Lower leg skin (tissue), 4 donors: ENCODE measurements at regions not wholly inside any gene's neighbourhood (a gene's known extent, or its start where the extent isn't known, plus 50 kb on each side); places are given as distances from the start of the nearest gene placed in this dataset.

Source experiments
- DNase-seq, 2 donors: peaks; one replicate each; pipeline ENCODE4 v3.0.0-alpha.2; 2019; ENCODE audit warnings: low spot score in 2 of 2
- H3K4me3 ChIP-seq: fragments of 200-600 bp; sonication (generic); 2 replicates; pipeline ENCODE4 v1.5.1; 2017; ENCODE audit warnings: mild to moderate bottlenecking, low read depth; ENCODE audit not compliant: poor library complexity, severe bottlenecking
- CTCF ChIP-seq, 3 donors: fragments of 450-650 bp; IDR thresholded peaks; one replicate each; pipeline ENCODE4 v1.5.1; 2016; ENCODE audit warnings: antibody characterized with exemption in 3 of 3, mild to moderate bottlenecking in 3 of 3, moderate library complexity in 2 of 3
- POLR2A ChIP-seq, 2 donors: fragments of 450-650 bp; IDR thresholded peaks; one replicate each; pipeline ENCODE4 v1.6.1; 2016 to 2017; ENCODE audit warnings: antibody characterized with exemption in 2 of 2, mild to moderate bottlenecking in 1 of 2, moderate library complexity in 1 of 2
- WGBS, 2 donors: methylation state at CpG; one replicate each; pipeline ENCODE4 v1.1.5; 2018; 5-methylcytosine and 5-hydroxymethylcytosine counted together
- intact Hi-C: fragments of 100-400 bp; cut with DNase I; formaldehyde crosslinking; loops from one replicate; pipeline ENCODE4 v1.15.0; 2023; ENCODE audit warnings: low total_unique reads

GRCh38 chr7:40979296-40979695 lies 723.6 kb downstream of the INHBA start:
- no peak for DNase-seq
- 83 to 95% methylated on average over 6 of the region's 6 CpGs for WGBS, 2 donors
- intact Hi-C loops: no loop called here
- TF ChIP-seq CTCF (IDR thresholded peaks at IDR 0.05) (no peak), POLR2A (IDR thresholded peaks at IDR 0.05) (no peak)
- H3K4me3 ChIP-seq: no peak overlapping the region

- intact Hi-C loops: no loop called here
- 27 to 80% methylated on average over 1 of the region's 1 CpG for WGBS, 2 donors
- H3K4me3 ChIP-seq: no peak overlapping the region
- DNase-seq: no peak
- TF ChIP-seq CTCF (IDR thresholded peaks at IDR 0.05) (no peak), POLR2A (IDR thresholded peaks at IDR 0.05) (no peak)
Measured at GRCh38 chr7:40978047-40978446, 724.8 kb downstream of the INHBA start.

DNA sequence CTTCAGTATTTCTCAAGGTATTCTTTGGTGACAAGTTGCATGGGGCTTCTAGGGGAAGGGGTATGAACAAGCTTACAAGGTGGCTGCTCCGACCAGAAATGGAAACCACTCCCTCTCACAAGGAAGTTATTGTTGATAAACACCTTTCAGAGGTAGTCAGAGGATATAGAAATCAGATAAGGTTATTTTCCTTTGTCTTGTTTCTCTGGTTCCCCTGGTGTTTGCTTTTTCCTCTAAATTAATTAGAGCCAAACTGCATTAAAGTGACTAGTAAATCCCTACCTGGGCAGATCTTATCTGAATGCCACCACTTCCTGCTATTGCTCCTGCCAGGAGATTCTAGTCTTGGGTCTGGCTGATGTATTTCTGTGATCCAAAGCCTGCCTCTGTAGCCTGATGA lies 725.4 kb downstream of the INHBA start:
- 59 to 67% methylated on average over 1 of the region's 1 CpG for WGBS, 2 donors
- TF ChIP-seq POLR2A (IDR thresholded peaks at IDR 0.05) (no peak), CTCF (IDR thresholded peaks at IDR 0.05) (no peak)
- no peak for DNase-seq
- H3K4me3 ChIP-seq: no peak overlapping the region
- intact Hi-C loops: no loop called here

GRCh38 chr7:40972426-40972825 lies 730.5 kb downstream of the INHBA start:
- no peak for DNase-seq
- no peak overlapping the region for H3K4me3 ChIP-seq
- intact Hi-C loops: no loop called here
- 88 to 100% methylated on average over 1 of the region's 1 CpG for WGBS, 2 donors
- TF ChIP-seq POLR2A (IDR thresholded peaks at IDR 0.05): no peak
- TF ChIP-seq CTCF (IDR thresholded peaks at IDR 0.05): no peak

- intact Hi-C loops: no loop called here
- 71 to 93% methylated on average over 1 of the region's 1 CpG for WGBS, 2 donors
- no peak for DNase-seq
- TF ChIP-seq CTCF (IDR thresholded peaks at IDR 0.05): no peak
- no peak for TF ChIP-seq POLR2A (IDR thresholded peaks at IDR 0.05)
- no peak overlapping the region for H3K4me3 ChIP-seq
Measured at GRCh38 chr7:40969641-40970040, 733.2 kb downstream of the INHBA start.

GRCh38 chr7:40966693-40967092 lies 736.2 kb downstream of the INHBA start:
- DNase-seq: no peak
- H3K4me3 ChIP-seq: no peak overlapping the region
- WGBS, 2 donors: 91 to 93% methylated on average over 2 of the region's 2 CpGs
- intact Hi-C loops: no loop called here
- TF ChIP-seq POLR2A (IDR thresholded peaks at IDR 0.05) (no peak), CTCF (IDR thresholded peaks at IDR 0.05) (no peak)
